ENCODE measurements at regions not wholly inside any gene's neighbourhood (a gene's known extent, or its start where the extent isn't known, plus 50 kb on each side); places are given as distances from the start of the nearest gene placed in this dataset.

DNA sequence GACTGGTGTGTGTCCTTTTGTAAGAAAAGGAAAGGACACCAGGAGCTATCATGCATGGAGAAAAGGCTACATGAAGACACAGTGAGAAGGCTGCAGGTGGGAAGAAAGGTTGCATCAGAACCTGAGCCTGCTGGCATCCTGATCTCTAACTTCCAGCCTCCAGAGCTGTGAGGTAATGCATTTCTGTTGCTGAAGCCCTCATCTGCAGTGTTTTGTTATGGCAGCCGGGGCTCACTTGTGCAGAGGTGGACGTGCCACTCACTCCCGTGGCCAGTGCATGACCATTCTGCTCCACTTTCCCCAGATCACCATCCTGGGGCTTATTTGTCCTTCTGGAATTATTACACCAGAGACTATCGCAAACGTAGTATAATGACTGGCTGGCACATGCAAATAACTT lies 155.3 kb downstream of the IRS2 start:
- no peak for TF ChIP-seq SIN3A (IDR thresholded peaks at IDR 0.05; ENCODE audit: borderline replicate concordance, insufficient read depth, low read length)
- TF ChIP-seq, protein P1, sequence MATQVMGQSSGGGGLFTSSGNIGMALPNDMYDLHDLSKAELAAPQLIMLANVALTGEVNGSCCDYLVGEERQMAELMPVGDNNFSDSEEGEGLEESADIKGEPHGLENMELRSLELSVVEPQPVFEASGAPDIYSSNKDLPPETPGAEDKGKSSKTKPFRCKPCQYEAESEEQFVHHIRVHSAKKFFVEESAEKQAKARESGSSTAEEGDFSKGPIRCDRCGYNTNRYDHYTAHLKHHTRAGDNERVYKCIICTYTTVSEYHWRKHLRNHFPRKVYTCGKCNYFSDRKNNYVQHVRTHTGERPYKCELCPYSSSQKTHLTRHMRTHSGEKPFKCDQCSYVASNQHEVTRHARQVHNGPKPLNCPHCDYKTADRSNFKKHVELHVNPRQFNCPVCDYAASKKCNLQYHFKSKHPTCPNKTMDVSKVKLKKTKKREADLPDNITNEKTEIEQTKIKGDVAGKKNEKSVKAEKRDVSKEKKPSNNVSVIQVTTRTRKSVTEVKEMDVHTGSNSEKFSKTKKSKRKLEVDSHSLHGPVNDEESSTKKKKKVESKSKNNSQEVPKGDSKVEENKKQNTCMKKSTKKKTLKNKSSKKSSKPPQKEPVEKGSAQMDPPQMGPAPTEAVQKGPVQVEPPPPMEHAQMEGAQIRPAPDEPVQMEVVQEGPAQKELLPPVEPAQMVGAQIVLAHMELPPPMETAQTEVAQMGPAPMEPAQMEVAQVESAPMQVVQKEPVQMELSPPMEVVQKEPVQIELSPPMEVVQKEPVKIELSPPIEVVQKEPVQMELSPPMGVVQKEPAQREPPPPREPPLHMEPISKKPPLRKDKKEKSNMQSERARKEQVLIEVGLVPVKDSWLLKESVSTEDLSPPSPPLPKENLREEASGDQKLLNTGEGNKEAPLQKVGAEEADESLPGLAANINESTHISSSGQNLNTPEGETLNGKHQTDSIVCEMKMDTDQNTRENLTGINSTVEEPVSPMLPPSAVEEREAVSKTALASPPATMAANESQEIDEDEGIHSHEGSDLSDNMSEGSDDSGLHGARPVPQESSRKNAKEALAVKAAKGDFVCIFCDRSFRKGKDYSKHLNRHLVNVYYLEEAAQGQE (IDR thresholded peaks at IDR 0.05; ENCODE audit: insufficient read depth in 1 of 2, low read depth in 2 of 2, low read length in 2 of 2): no peak
- TF ChIP-seq POLR2AphosphoS5 (IDR thresholded peaks at IDR 0.05; ENCODE audit: low read depth, low read length): no peak
- TF ChIP-seq TAF1 (IDR thresholded peaks at IDR 0.05; ENCODE audit: borderline replicate concordance, insufficient read depth, low read length): no peak
- no peak for TF ChIP-seq FOXP2 (optimal IDR thresholded peaks at IDR 0.05; ENCODE audit: borderline replicate concordance, extremely low read depth, extremely low read length, insufficient read depth)

DNA sequence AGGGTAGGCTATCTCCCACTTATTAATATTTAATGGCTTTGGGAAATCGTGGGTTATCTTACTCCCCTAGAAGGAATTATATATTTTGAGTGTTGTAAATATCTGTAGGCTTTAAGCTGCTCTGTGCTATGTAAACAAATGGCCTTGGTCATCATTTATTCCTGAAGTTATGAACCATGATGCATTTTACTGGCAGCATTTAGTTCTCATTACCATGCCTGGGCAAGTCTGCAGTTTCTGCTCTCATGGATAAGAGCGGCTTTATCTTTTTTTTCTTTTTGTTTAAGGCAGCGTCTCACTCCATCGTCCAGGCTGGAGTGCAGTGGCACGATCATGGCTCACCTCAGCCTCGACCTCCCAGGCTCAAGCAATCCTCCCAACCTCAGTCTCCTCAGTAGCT lies 156.1 kb downstream of the IRS2 start:
- TF ChIP-seq POLR2AphosphoS5 (IDR thresholded peaks at IDR 0.05; ENCODE audit: low read depth, low read length) (no peak), TAF1 (IDR thresholded peaks at IDR 0.05; ENCODE audit: borderline replicate concordance, insufficient read depth, low read length) (no peak), FOXP2 (optimal IDR thresholded peaks at IDR 0.05; ENCODE audit: borderline replicate concordance, extremely low read depth, extremely low read length, insufficient read depth) (no peak), SIN3A (IDR thresholded peaks at IDR 0.05; ENCODE audit: borderline replicate concordance, insufficient read depth, low read length) (no peak)
- TF ChIP-seq, protein P1 (IDR thresholded peaks at IDR 0.05; ENCODE audit: insufficient read depth in 1 of 2, low read depth in 2 of 2, low read length in 2 of 2): no peak

DNA sequence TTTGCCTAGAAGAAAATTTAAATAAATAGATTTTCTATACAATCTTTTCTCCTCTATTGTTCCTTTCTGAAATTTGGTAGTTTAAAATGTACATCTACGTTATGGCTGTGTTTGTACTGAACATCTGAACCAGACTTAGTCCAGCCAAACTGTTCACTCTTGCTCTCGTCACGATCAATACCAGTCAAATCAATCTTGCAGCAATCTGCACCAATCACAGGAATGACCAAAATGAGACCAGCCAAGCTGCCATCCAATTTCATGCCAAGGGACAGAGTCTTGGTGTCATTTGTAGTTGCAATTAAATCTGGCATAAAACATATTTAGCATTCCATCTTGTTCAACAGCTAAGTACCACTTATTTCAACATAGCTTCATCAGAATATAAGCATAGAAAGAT lies 156.6 kb downstream of the IRS2 start:
- TF ChIP-seq SIN3A (IDR thresholded peaks at IDR 0.05; ENCODE audit: borderline replicate concordance, insufficient read depth, low read length) (no peak), FOXP2 (optimal IDR thresholded peaks at IDR 0.05; ENCODE audit: borderline replicate concordance, extremely low read depth, extremely low read length, insufficient read depth) (no peak), TAF1 (IDR thresholded peaks at IDR 0.05; ENCODE audit: borderline replicate concordance, insufficient read depth, low read length) (no peak), POLR2AphosphoS5 (IDR thresholded peaks at IDR 0.05; ENCODE audit: low read depth, low read length) (no peak)
- TF ChIP-seq, protein P1 (IDR thresholded peaks at IDR 0.05; ENCODE audit: insufficient read depth in 1 of 2, low read depth in 2 of 2, low read length in 2 of 2): no peak

DNA sequence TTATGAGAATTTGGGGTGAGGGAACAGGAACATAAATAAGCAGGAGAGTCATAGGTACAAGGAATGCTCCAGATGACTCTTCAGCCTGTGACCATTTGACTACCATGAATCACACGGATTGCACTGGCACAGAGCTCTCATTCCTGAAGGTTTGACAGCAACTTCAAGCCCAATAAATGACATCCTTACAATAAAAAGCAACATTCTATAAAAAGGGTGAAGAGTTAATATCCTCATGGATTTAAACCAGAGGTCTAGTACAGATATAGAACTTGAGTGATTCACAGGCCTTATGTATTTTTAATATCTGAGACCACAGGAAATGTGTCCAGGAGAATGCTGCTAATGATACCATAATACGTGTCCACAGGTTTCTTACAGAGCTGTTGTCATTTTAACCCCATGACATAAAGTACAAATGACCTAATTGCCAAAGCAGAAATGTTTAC lies 158.1 kb downstream of the IRS2 start:
- TF ChIP-seq TAF1 (IDR thresholded peaks at IDR 0.05; ENCODE audit: borderline replicate concordance, insufficient read depth, low read length) (no peak), POLR2AphosphoS5 (IDR thresholded peaks at IDR 0.05; ENCODE audit: low read depth, low read length) (no peak), SIN3A (IDR thresholded peaks at IDR 0.05; ENCODE audit: borderline replicate concordance, insufficient read depth, low read length) (no peak), FOXP2 (optimal IDR thresholded peaks at IDR 0.05; ENCODE audit: borderline replicate concordance, extremely low read depth, extremely low read length, insufficient read depth) (no peak)
- TF ChIP-seq, protein P1 (IDR thresholded peaks at IDR 0.05; ENCODE audit: insufficient read depth in 1 of 2, low read depth in 2 of 2, low read length in 2 of 2): no peak

DNA sequence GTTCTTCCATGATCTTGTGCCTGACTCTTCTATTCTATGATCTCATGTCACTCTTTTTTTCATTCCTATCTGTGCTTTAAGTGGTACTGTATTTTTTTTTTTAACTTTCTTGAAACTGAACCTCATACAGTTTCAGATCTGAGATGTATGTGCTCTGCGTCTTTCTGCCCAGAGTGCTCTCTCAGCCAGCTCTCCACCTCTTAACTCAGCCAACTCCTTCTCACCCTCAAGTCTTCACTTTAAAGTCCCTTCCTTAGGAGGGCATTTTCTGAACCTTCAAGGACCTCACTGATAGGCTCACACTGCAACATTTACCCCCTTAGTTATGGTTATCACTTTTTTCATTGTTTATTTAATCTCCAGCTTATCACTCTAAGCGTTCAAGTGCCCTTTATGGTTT lies 158.7 kb downstream of the IRS2 start:
- TF ChIP-seq POLR2AphosphoS5 (IDR thresholded peaks at IDR 0.05; ENCODE audit: low read depth, low read length): no peak
- TF ChIP-seq TAF1 (IDR thresholded peaks at IDR 0.05; ENCODE audit: borderline replicate concordance, insufficient read depth, low read length): no peak
